GM12878 (cell line): ENCODE measurements at regions not wholly inside any gene's neighbourhood (a gene's known extent, or its start where the extent isn't known, plus 50 kb on each side); places are given as distances from the start of the nearest gene placed in this dataset.

Experiments used
- ATAC-seq: fragments of 200-7000 bp; cut with Tn5 transposase; 3 replicates; pipeline ENCODE4 v1.9.1; 2020; ENCODE audit warnings: mild to moderate bottlenecking, moderate library complexity
- BruUV-seq: library from RNA; stranded (reverse); fragments of 400-500 nt; replicated peaks from 2 replicates; lab custom pipeline; 2021; lab: Mats Ljungman, UMichigan
- CTCF ChIA-PET: fragments of 300-600 bp; sonication (Branson Sonifier 250); formaldehyde crosslinking; extraction: SDS; loops from one replicate; lab custom pipeline; 2021; ENCODE audit warnings: inconsistent platforms; lab: Yijun Ruan, JAX
- POLR2A ChIA-PET: fragments of 350-600 bp; formaldehyde crosslinking; extraction: SDS; loops from one replicate; lab custom pipeline; 2021; ENCODE audit warnings: inconsistent platforms; lab: Charles Lee
- RAD21 ChIA-PET: fragments of 300-600 bp; sonication (Branson Sonifier 250); formaldehyde crosslinking; loops from one replicate; lab custom pipeline; 2023; ENCODE audit warnings: antibody characterized with exemption; ENCODE audit not compliant: unreplicated experiment; lab: Charles Lee
- SMC1A ChIA-PET: fragments of 300-600 bp; sonication (Branson Sonifier 250); formaldehyde crosslinking; loops from one replicate; lab custom pipeline; 2023; ENCODE audit not compliant: unreplicated experiment, uncharacterized antibody; lab: Charles Lee
- DNase-seq: peaks from one replicate; pipeline ENCODE4 v3.0.0-alpha.2; 2011; ENCODE audit warnings: low read depth, low spot score
- FAIRE-seq: peaks from 3 replicates; lab custom pipeline; 2011; peaks lifted over from hg19 to GRCh38; lab: Jason Lieb, UNC
- H2AFZ ChIP-seq: 2 replicates; pipeline ENCODE4 v1.6.0; 2011; ENCODE audit warnings: low read depth, low read length, control low read depth; ENCODE audit not compliant: control insufficient read depth
- H3K27ac ChIP-seq: 2 replicates; pipeline ENCODE4 v1.5.1; 2011; ENCODE audit warnings: control low read depth; ENCODE audit not compliant: control insufficient read depth, insufficient read depth
- H3K27me3 ChIP-seq, 2 experiments: replicated peaks in 1 of 2; 2 replicates each; pipeline versions ENCODE4 v1.6.0 to v1.6.1; 2011; ENCODE audit warnings: low read length in 1 of 2; ENCODE audit not compliant: control insufficient read depth in 2 of 2, insufficient read depth in 2 of 2
- H3K36me3 ChIP-seq, 2 experiments: 2 replicates each; pipeline ENCODE4 v1.5.1; 2011; ENCODE audit warnings: low read length in 1 of 2; ENCODE audit not compliant: control insufficient read depth in 2 of 2, insufficient read depth in 2 of 2
- H3K4me1 ChIP-seq: 2 replicates; pipeline ENCODE4 v1.6.1; 2011; ENCODE audit warnings: mild to moderate bottlenecking, low read length, moderate library complexity, mixed read lengths; ENCODE audit not compliant: control insufficient read depth, insufficient read depth
- H3K4me2 ChIP-seq: 2 replicates; pipeline ENCODE4 v1.6.0; 2011; ENCODE audit warnings: control low read depth; ENCODE audit not compliant: control insufficient read depth, insufficient read depth
- H3K4me3 ChIP-seq: fragments of 200-600 bp; sonication (generic); 2 replicates; pipeline ENCODE4 v1.5.1; 2016
- H3K79me2 ChIP-seq: 2 replicates; pipeline ENCODE4 v1.6.0; 2011; ENCODE audit warnings: low read length; ENCODE audit not compliant: control insufficient read depth, insufficient read depth
- H3K9ac ChIP-seq: 2 replicates; pipeline ENCODE4 v1.8.0; 2011; ENCODE audit warnings: low read length, control low read depth, mixed read lengths; ENCODE audit not compliant: control insufficient read depth, insufficient read depth
- H3K9me3 ChIP-seq: replicated peaks from 3 replicates; pipeline ENCODE4 v1.5.1; 2011; ENCODE audit warnings: mild to moderate bottlenecking, low read length; ENCODE audit not compliant: control insufficient read depth, insufficient read depth
- H4K20me1 ChIP-seq: 2 replicates; pipeline ENCODE4 v1.6.0; 2011; ENCODE audit not compliant: control insufficient read depth, insufficient read depth
- BRCA1 ChIP-seq: IDR thresholded peaks from 2 replicates; pipeline ENCODE4 v1.6.1; 2011; ENCODE audit warnings: low read depth, low read length, improper control_type of control experiment
- MYB ChIP-seq: fragments of 150-350 bp; IDR thresholded peaks from 2 replicates; pipeline ENCODE4 v1.6.1; 2014; ENCODE audit warnings: mild to moderate bottlenecking, low read depth, low read length, borderline replicate concordance
- PAX5 ChIP-seq: IDR thresholded peaks from 2 replicates; pipeline ENCODE4 v1.6.1; 2011; ENCODE audit warnings: low read depth, low read length, borderline replicate concordance
- POLR2AphosphoS2 ChIP-seq: IDR thresholded peaks from 2 replicates; pipeline ENCODE4 v1.6.1; 2011; ENCODE audit warnings: low read depth, mild to moderate bottlenecking, low read length, improper control_type of control experiment, moderate library complexity
- ZNF274 ChIP-seq: IDR thresholded peaks from one replicate; pipeline ENCODE4 v1.8.0; 2011; ENCODE audit not compliant: insufficient read length, insufficient read depth
- ZNF622 ChIP-seq: fragments of 450-650 bp; IDR thresholded peaks from 2 replicates; pipeline ENCODE4 v1.6.1; 2017; ENCODE audit warnings: mild to moderate bottlenecking, inconsistent platforms
- WGBS: methylation state at CpG from one replicate; pipeline ENCODE4 v1.1.6; 2016; ENCODE audit warnings: low lambda C conversion rate; ENCODE audit not compliant: insufficient replicate concordance, insufficient coverage; ENCODE audit errors: missing lambda C conversion rate; 5-methylcytosine and 5-hydroxymethylcytosine counted together
- in situ Hi-C: fragments of 300-500 bp; cut with MboI; formaldehyde crosslinking; loops from 9 replicates; pipeline ENCODE4 v1.14.3; 2018; ENCODE audit warnings: mixed read lengths
- intact Hi-C: fragments of 100-400 bp; cut with micrococcal nuclease; formaldehyde crosslinking; loops from one replicate; pipeline ENCODE4 v1.14.2; 2022; ENCODE audit not compliant: unreplicated experiment
- TF ChIP-seq, protein P1 (sequence below): fragments of 450-650 bp; formaldehyde crosslinking; IDR thresholded peaks from 2 replicates; pipeline ENCODE4 v1.4.0; 2022; ENCODE audit warnings: mild to moderate bottlenecking, moderate library complexity
- TF ChIP-seq, protein P2 (sequence below): fragments of 450-650 bp; IDR thresholded peaks from 2 replicates; pipeline ENCODE4 v1.6.1; 2014; ENCODE audit warnings: mild to moderate bottlenecking
- TF ChIP-seq, protein P3 (sequence below): IDR thresholded peaks from 2 replicates; pipeline ENCODE4 v1.6.1; 2011; ENCODE audit warnings: low read depth, mild to moderate bottlenecking, low read length, moderate library complexity, borderline replicate concordance; ENCODE audit errors: extremely low read depth

DNA sequence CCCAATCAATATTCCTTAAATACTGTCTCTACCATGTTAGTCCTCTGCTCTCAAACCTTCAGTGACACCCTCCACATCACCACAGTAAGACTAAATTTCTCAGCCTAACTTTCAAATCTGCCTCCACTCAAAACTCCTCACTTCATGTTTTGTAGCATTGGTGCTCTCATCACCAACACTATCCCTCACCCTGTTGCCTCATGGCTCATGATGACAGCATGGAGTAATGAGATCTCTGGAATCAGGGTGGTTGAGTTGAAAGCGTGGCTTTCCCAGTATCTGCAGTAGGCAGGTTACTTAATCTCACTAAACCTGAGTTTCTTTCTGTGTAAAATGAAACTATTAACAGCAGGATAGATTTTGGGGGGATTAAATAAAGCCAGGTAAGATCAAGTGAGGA is 621.4 kb downstream of the NYAP2 start:
- Histone ChIP-seq H3K9ac (no peak overlapping the region), H3K4me2 (no peak overlapping the region), H3K27ac (no peak overlapping the region), H3K9me3 (no peaks in the 10 kb centered on the region; the same call in 2 of the 3 replicates), H3K4me3 (no peak overlapping the region), H3K27me3 (no peaks in the 10 kb centered on the region), H4K20me1 (no peaks in the 10 kb centered on the region), H3K4me1 (no peaks in the 10 kb centered on the region), H3K36me3 (no peaks in the 10 kb centered on the region), H2AFZ (no peak overlapping the region), H3K79me2 (no peaks in the 10 kb centered on the region)
- 0% methylated on average over 1 of the region's 1 CpG for WGBS
- TF ChIP-seq MYB, result no peak
- no peak for TF ChIP-seq ZNF274
- no peak for TF ChIP-seq PAX5
- TF ChIP-seq ZNF622, result no peak
- no peak for TF ChIP-seq BRCA1
- TF ChIP-seq POLR2AphosphoS2, result no peak
- TF ChIP-seq, protein P1, sequence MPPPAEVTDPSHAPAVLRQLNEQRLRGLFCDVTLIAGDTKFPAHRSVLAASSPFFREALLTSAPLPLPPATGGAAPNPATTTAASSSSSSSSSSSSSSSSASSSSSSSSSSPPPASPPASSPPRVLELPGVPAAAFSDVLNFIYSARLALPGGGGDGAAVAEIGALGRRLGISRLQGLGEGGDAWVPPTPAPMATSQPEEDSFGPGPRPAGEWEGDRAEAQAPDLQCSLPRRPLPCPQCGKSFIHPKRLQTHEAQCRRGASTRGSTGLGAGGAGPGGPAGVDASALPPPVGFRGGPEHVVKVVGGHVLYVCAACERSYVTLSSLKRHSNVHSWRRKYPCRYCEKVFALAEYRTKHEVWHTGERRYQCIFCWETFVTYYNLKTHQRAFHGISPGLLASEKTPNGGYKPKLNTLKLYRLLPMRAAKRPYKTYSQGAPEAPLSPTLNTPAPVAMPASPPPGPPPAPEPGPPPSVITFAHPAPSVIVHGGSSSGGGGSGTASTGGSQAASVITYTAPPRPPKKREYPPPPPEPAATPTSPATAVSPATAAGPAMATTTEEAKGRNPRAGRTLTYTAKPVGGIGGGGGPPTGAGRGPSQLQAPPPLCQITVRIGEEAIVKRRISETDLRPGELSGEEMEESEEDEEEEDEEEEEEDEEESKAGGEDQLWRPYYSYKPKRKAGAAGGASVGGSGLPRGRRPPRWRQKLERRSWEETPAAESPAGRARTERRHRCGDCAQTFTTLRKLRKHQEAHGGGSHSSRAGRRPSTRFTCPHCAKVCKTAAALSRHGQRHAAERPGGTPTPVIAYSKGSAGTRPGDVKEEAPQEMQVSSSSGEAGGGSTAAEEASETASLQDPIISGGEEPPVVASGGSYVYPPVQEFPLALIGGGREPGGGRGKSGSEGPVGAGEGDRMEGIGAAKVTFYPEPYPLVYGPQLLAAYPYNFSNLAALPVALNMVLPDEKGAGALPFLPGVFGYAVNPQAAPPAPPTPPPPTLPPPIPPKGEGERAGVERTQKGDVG (CRISPR knock-in tag), result no peak
- TF ChIP-seq, protein P2, sequence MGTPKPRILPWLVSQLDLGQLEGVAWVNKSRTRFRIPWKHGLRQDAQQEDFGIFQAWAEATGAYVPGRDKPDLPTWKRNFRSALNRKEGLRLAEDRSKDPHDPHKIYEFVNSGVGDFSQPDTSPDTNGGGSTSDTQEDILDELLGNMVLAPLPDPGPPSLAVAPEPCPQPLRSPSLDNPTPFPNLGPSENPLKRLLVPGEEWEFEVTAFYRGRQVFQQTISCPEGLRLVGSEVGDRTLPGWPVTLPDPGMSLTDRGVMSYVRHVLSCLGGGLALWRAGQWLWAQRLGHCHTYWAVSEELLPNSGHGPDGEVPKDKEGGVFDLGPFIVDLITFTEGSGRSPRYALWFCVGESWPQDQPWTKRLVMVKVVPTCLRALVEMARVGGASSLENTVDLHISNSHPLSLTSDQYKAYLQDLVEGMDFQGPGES, result no peak
- TF ChIP-seq, protein P3, sequence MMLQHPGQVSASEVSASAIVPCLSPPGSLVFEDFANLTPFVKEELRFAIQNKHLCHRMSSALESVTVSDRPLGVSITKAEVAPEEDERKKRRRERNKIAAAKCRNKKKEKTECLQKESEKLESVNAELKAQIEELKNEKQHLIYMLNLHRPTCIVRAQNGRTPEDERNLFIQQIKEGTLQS, result no peak
- ChIA-PET CTCF (no interaction called here), POLR2A (no interaction called here), RAD21 (no interaction called here), SMC1A (no interaction called here)
- in situ Hi-C loops (no loop called here), intact Hi-C loops (no loop called here)
- DNase-seq (no peak), FAIRE-seq (no peak), ATAC-seq (no peak)
- BruUV-seq, result no TSS peak
